Stimulated activated naive CD8-positive, alpha-beta T cell treated with anti-CD3 and anti-CD28 coated beads, Interleukin-15, Interleukin-2, amounts not matched to agents 100 ng/mL and 50 ng/mL, for 24 hours (primary cell): ENCODE measurements at regions not wholly inside any gene's neighbourhood (a gene's known extent, or its start where the extent isn't known, plus 50 kb on each side); places are given as distances from the start of the nearest gene placed in this dataset.
A peak's percentile ranks its signal among the peaks of the same experiment; 100 is the strongest.

ENCODE experiments used
- H3K27ac Mint-ChIP-seq: one replicate; pipeline ENCODE4 v1.8.0; 2021; ENCODE audit warnings: mild to moderate bottlenecking, mixed read lengths
- H3K27me3 Mint-ChIP-seq: one replicate; pipeline ENCODE4 v1.8.0; 2021; ENCODE audit warnings: mixed read lengths
- H3K36me3 Mint-ChIP-seq: one replicate; pipeline ENCODE4 v1.8.0; 2021; ENCODE audit warnings: low read depth, mixed read lengths
- H3K4me1 Mint-ChIP-seq: one replicate; pipeline ENCODE4 v1.8.0; 2021; ENCODE audit warnings: low read depth, mixed read lengths
- H3K4me3 Mint-ChIP-seq: one replicate; pipeline ENCODE4 v1.8.0; 2021; ENCODE audit warnings: mild to moderate bottlenecking, mixed read lengths
- H3K9me3 Mint-ChIP-seq: one replicate; pipeline ENCODE4 v1.8.0; 2021; ENCODE audit warnings: mixed read lengths

- Mint-ChIP-seq H3K27ac (peak overlapping the region; percentile 99), H3K36me3 (peaks cover 8% of the 10 kb centered on the region), H3K9me3 (no peaks in the 10 kb centered on the region), H3K4me3 (peak overlapping the region; percentile 30), H3K4me1 (peaks cover 100% of the 10 kb centered on the region), H3K27me3 (no peaks in the 10 kb centered on the region)
Observed at GRCh38 chr11:128289048-128289447, 298.3 kb downstream of the ETS1 start.

- Mint-ChIP-seq H3K4me3 (peak overlapping the region; percentile 30), H3K36me3 (peaks cover 7% of the 10 kb centered on the region)
Observed at GRCh38 chr11:128288368-128288767, 299.0 kb downstream of the ETS1 start.

GRCh38 chr11:128285321-128285720, 302.0 kb downstream of the ETS1 start:
- H3K27me3 Mint-ChIP-seq, result no peaks in the 10 kb centered on the region
- H3K27ac Mint-ChIP-seq, result peak overlapping the region; percentile 91
- peak overlapping the region; percentile 50 for H3K4me3 Mint-ChIP-seq
- no peaks in the 10 kb centered on the region for H3K9me3 Mint-ChIP-seq
- peaks cover 69% of the 10 kb centered on the region for H3K4me1 Mint-ChIP-seq
- H3K36me3 Mint-ChIP-seq, result no peaks in the 10 kb centered on the region

More at GRCh38 chr11:128288368-128288767, 299.0 kb downstream of the ETS1 start:
- peaks cover 98% of the 10 kb centered on the region for H3K4me1 Mint-ChIP-seq
- H3K27ac Mint-ChIP-seq, result peak overlapping the region; percentile 99
- H3K27me3 Mint-ChIP-seq, result no peaks in the 10 kb centered on the region
- no peaks in the 10 kb centered on the region for H3K9me3 Mint-ChIP-seq

DNA sequence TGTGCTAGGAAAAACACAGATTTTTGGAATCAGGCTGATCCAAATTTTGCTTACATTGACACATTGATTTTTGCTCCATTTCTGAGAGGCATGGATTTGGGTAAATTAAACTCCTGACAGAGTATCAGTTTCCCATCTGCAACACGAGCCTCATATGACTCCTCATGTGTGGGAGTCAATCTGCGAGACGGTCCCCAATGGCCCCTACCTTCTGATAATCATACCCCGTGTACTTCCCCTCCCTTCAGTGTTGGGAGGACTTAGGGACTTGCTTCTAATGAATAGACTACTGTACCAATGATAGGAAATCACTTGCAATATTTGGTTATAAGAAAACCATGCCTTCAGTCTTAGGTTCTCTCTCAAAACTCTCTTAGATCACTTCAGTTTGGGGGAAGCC, 302.7 kb downstream of the ETS1 start:
- Mint-ChIP-seq H3K4me1 (peaks cover 68% of the 10 kb centered on the region), H3K27ac (peak overlapping the region; percentile 91), H3K27me3 (no peaks in the 10 kb centered on the region), H3K4me3 (peak overlapping the region; percentile 50), H3K36me3 (no peaks in the 10 kb centered on the region), H3K9me3 (no peaks in the 10 kb centered on the region)

- H3K27me3 Mint-ChIP-seq, result no peaks in the 10 kb centered on the region
- peaks cover 61% of the 10 kb centered on the region for H3K4me1 Mint-ChIP-seq
- no peak overlapping the region for H3K27ac Mint-ChIP-seq
- H3K9me3 Mint-ChIP-seq, result no peaks in the 10 kb centered on the region
- no peak overlapping the region for H3K4me3 Mint-ChIP-seq
- no peaks in the 10 kb centered on the region for H3K36me3 Mint-ChIP-seq
Observed at GRCh38 chr11:128283451-128283850, 303.9 kb downstream of the ETS1 start.

- peak overlapping the region; percentile 10 for H3K27ac Mint-ChIP-seq
Observed at GRCh38 chr11:128282053-128282452, 305.3 kb downstream of the ETS1 start.

DNA sequence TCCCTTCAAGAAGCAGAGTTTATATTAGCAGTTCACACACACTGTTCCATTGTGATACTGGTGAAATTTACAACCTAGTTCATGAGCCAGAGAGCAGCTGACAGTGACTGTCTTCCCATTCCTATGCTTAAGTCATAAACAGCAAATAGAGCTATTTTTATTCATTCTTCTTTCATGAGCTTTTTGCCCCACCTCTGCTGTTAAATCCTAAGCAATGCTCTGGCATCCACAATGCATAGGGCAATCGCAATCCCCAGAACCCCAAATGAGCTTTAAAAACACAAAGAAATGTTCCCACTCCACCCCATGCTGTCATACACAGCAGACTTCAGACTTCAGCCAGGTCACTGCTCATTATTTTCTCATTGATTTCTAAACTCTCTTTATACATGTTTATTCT, 307.5 kb downstream of the ETS1 start:
- H3K27me3 Mint-ChIP-seq, result no peaks in the 10 kb centered on the region
- no peaks in the 10 kb centered on the region for H3K36me3 Mint-ChIP-seq
- no peak overlapping the region for H3K27ac Mint-ChIP-seq
- peaks cover 34% of the 10 kb centered on the region for H3K4me1 Mint-ChIP-seq
- no peaks in the 10 kb centered on the region for H3K9me3 Mint-ChIP-seq
- H3K4me3 Mint-ChIP-seq, result no peak overlapping the region

More at GRCh38 chr11:128282053-128282452, 305.3 kb downstream of the ETS1 start:
- Mint-ChIP-seq H3K27me3 (no peaks in the 10 kb centered on the region), H3K9me3 (no peaks in the 10 kb centered on the region), H3K36me3 (no peaks in the 10 kb centered on the region), H3K4me1 (peaks cover 56% of the 10 kb centered on the region), H3K4me3 (no peak overlapping the region)

DNA sequence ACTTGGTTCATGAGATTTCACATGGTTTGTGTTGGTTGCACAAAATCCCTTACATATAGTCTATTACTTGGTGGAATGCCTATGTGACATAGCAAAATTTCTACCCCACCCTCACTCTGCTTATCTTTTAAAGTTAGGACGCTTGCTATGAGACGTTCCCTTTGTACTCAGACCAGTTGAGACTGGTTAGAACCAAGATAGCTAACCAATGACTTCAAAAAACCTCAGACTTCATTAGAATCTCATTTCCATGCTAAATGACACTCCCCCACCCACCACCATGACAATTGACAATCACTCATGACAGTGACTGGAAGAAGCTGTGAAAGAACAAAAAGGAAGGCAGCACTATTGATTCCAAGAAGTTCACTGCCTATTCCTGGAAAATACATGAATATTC, 313.6 kb downstream of the ETS1 start:
- Mint-ChIP-seq H3K4me1 (peaks cover 48% of the 10 kb centered on the region), H3K9me3 (no peaks in the 10 kb centered on the region), H3K27ac (no peak overlapping the region), H3K4me3 (no peak overlapping the region), H3K27me3 (no peaks in the 10 kb centered on the region), H3K36me3 (peaks cover 4% of the 10 kb centered on the region)

DNA sequence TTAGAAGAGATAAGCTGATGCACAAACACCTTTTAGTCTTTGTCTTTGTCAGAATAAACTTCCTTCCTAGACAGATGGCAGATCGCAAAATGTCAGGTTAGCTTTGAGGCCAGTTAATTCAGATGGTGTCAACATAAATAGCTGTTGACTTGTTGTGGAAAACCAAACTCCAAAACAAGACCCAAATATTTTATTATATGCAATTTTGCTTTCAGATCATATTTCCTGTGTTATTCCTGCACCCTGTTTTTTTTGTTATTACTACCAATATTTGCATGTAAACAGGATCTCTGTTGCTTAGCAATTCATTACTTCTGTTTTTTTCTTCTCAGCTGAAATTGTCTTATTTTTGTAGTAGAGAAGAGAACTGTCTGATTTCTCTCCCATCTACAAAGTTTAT, 316.0 kb downstream of the ETS1 start:
- Mint-ChIP-seq H3K4me3 (no peak overlapping the region), H3K9me3 (no peaks in the 10 kb centered on the region), H3K27ac (no peak overlapping the region)

GRCh38 chr11:128269466-128269865, 317.9 kb downstream of the ETS1 start:
- Mint-ChIP-seq H3K9me3 (no peaks in the 10 kb centered on the region), H3K27ac (no peak overlapping the region), H3K4me3 (no peak overlapping the region), H3K36me3 (peaks cover 4% of the 10 kb centered on the region), H3K27me3 (no peaks in the 10 kb centered on the region), H3K4me1 (peaks cover 40% of the 10 kb centered on the region)

More for the DNA sequence above, 316.0 kb downstream of the ETS1 start:
- no peaks in the 10 kb centered on the region for H3K27me3 Mint-ChIP-seq
- peaks cover 45% of the 10 kb centered on the region for H3K4me1 Mint-ChIP-seq
- peaks cover 4% of the 10 kb centered on the region for H3K36me3 Mint-ChIP-seq

- Mint-ChIP-seq H3K36me3 (no peaks in the 10 kb centered on the region), H3K27me3 (no peaks in the 10 kb centered on the region), H3K27ac (peak overlapping the region; percentile 46), H3K9me3 (no peaks in the 10 kb centered on the region), H3K4me1 (peaks cover 26% of the 10 kb centered on the region), H3K4me3 (no peak overlapping the region)
Observed at GRCh38 chr11:128266893-128267292, 320.5 kb downstream of the ETS1 start.

DNA sequence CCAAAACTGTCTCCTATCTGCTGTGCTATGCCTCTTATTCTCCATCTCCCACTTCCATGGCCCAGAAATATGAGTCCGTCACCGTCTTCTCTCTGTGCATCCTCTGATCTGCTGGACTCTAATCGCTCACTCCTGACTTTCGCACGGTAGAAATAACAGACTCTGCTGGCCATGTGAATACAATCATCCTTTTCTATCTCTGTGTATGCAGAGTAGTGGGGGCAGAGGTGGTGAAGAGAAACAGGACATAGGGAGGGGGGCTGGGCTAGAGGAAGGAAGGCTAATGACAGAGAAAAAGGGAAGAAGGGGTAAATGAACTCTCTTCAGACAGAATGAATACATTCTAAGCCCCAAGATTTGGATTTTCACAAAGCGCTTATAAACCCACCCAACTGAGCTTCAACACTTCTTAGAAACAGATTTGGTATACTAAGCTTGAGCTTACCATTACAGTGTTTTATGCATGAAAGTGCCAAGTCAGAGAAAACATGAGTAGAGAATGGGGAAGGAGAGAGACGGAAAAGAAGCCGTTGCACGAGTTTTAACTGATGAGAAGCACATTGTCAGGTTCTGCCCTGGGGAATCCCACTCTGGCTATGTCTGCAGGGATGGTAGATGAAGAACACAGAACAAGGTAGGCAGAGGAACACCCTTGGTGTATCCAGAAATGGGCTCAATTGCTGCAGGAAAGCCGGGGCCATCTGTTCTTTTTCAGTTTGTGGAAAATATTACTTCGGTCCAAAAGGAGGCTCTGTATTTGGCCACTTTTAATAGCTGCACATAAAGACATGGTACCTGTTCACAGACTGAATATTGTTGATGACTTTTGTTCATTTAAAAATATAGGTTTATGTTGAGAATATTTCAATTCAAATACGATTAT, 324.7 kb downstream of the ETS1 start:
- no peak overlapping the region for H3K4me3 Mint-ChIP-seq
- no peaks in the 10 kb centered on the region for H3K36me3 Mint-ChIP-seq
- no peak overlapping the region for H3K27ac Mint-ChIP-seq
- H3K9me3 Mint-ChIP-seq, result no peaks in the 10 kb centered on the region
- H3K27me3 Mint-ChIP-seq, result no peaks in the 10 kb centered on the region
- H3K4me1 Mint-ChIP-seq, result peaks cover 36% of the 10 kb centered on the region

GRCh38 chr11:128261011-128261421, 326.3 kb downstream of the ETS1 start:
- Mint-ChIP-seq H3K9me3 (no peaks in the 10 kb centered on the region), H3K4me3 (no peak overlapping the region), H3K27me3 (no peaks in the 10 kb centered on the region), H3K4me1 (peaks cover 34% of the 10 kb centered on the region), H3K27ac (no peak overlapping the region), H3K36me3 (no peaks in the 10 kb centered on the region)

GRCh38 chr11:128260398-128260797, 327.0 kb downstream of the ETS1 start:
- H3K36me3 Mint-ChIP-seq, result no peaks in the 10 kb centered on the region
- no peaks in the 10 kb centered on the region for H3K27me3 Mint-ChIP-seq
- H3K27ac Mint-ChIP-seq, result no peak overlapping the region
- no peak overlapping the region for H3K4me3 Mint-ChIP-seq
- H3K4me1 Mint-ChIP-seq, result peaks cover 34% of the 10 kb centered on the region
- no peaks in the 10 kb centered on the region for H3K9me3 Mint-ChIP-seq

DNA sequence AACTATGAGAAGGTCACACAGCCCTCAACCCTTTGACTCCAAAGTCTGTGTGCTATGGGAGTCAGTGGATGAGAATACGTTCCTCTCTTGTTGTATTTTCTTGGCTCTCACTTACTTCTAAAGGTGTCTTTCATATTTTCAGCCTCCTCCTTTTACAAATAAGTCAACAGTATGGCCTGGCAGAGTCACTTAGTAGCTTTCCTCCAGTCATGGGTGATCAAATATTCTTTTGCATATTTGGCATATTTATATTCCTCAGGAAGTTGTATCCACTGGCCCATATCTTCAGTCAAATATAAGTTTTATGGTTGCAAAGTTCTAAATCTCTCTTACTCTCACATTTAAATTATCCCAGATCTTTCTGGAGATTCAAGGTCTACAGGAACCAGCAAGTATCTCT, 327.5 kb downstream of the ETS1 start:
- Mint-ChIP-seq H3K4me1 (peaks cover 34% of the 10 kb centered on the region), H3K36me3 (no peaks in the 10 kb centered on the region), H3K27me3 (no peaks in the 10 kb centered on the region), H3K4me3 (no peak overlapping the region), H3K27ac (no peak overlapping the region), H3K9me3 (no peaks in the 10 kb centered on the region)

- H3K4me1 Mint-ChIP-seq, result peaks cover 17% of the 10 kb centered on the region
- H3K36me3 Mint-ChIP-seq, result no peaks in the 10 kb centered on the region
- H3K4me3 Mint-ChIP-seq, result no peak overlapping the region
- no peak overlapping the region for H3K27ac Mint-ChIP-seq
- H3K9me3 Mint-ChIP-seq, result no peaks in the 10 kb centered on the region
- no peaks in the 10 kb centered on the region for H3K27me3 Mint-ChIP-seq
Observed at GRCh38 chr11:128254941-128255340, 332.4 kb downstream of the ETS1 start.
